HL-60 (cell line): ENCODE measurements at regions not wholly inside any gene's neighbourhood (a gene's known extent, or its start where the extent isn't known, plus 50 kb on each side); places are given as distances from the start of the nearest gene placed in this dataset.

Experiments
- GABPA ChIP-seq: IDR thresholded peaks from 2 replicates; pipeline ENCODE4 v1.6.1; 2012; ENCODE audit warnings: low read depth
- POLR2AphosphoS5 ChIP-seq: IDR thresholded peaks from 2 replicates; pipeline ENCODE4 v1.6.1; 2012; ENCODE audit warnings: low read depth
- REST ChIP-seq: IDR thresholded peaks from 2 replicates; pipeline ENCODE4 v1.6.1; 2012; ENCODE audit warnings: low read depth; ENCODE audit not compliant: insufficient replicate concordance
- TF ChIP-seq, protein P1 (sequence below): IDR thresholded peaks from one replicate; pipeline ENCODE4 v1.5.1; 2011; ENCODE audit warnings: low read length, control low read depth, inconsistent platforms; ENCODE audit not compliant: insufficient read depth

DNA sequence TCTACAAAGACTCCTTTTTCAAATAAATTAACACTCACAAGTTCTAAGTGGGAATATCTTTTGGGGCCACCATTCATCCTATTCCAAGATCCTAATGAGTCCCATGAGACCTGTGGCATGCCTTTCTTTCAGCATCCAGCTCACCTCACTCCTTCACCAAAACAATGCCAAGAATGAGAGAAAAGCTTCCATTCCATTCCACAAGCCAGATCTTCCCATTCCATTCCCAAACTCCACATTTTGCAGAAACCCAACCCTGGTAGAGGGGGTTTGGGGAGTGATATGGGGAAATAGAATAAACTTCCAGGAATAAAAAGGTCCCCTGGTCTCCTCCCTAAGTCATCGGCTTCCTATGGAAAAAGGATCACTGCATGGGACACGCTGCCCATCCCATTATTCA, 392.2 kb downstream of the NPIPA8 start:
- TF ChIP-seq, protein P1, sequence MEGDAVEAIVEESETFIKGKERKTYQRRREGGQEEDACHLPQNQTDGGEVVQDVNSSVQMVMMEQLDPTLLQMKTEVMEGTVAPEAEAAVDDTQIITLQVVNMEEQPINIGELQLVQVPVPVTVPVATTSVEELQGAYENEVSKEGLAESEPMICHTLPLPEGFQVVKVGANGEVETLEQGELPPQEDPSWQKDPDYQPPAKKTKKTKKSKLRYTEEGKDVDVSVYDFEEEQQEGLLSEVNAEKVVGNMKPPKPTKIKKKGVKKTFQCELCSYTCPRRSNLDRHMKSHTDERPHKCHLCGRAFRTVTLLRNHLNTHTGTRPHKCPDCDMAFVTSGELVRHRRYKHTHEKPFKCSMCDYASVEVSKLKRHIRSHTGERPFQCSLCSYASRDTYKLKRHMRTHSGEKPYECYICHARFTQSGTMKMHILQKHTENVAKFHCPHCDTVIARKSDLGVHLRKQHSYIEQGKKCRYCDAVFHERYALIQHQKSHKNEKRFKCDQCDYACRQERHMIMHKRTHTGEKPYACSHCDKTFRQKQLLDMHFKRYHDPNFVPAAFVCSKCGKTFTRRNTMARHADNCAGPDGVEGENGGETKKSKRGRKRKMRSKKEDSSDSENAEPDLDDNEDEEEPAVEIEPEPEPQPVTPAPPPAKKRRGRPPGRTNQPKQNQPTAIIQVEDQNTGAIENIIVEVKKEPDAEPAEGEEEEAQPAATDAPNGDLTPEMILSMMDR, result no peak
- TF ChIP-seq POLR2AphosphoS5 (no peak), GABPA (no peak), REST (no peak)
